ENCODE measurements at regions not wholly inside any gene's neighbourhood (a gene's known extent, or its start where the extent isn't known, plus 50 kb on each side); places are given as distances from the start of the nearest gene placed in this dataset.

DNA sequence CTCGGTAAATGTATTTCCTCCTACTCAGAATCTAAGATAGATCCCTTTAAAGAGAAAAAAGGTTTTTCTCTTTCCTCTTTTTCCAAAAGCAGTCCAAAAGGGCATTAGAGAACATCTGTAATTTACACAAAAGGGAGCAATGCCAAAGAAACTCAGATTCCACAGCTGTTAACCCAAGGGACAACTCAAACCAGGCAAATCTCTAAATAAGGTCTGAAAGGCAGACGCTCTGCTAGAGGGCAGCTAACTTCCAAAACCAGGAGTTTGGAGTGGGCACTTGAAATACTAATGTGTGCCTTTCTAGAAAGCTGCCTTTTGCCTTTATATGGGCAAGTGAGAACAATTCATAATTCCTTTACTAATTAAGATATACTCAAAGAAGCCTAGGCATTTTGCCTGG, 435.7 kb downstream of the ZFHX3 start:
- no peaks in the 10 kb centered on the region for H3K27me3 ChIP-seq
- H3K27ac ChIP-seq, result no peak overlapping the region
- no peaks in the 10 kb centered on the region for H3K36me3 ChIP-seq
- no peak for DNase-seq
- intact Hi-C loops (cut with DNase I), result no loop called here
- TF ChIP-seq, protein P1, sequence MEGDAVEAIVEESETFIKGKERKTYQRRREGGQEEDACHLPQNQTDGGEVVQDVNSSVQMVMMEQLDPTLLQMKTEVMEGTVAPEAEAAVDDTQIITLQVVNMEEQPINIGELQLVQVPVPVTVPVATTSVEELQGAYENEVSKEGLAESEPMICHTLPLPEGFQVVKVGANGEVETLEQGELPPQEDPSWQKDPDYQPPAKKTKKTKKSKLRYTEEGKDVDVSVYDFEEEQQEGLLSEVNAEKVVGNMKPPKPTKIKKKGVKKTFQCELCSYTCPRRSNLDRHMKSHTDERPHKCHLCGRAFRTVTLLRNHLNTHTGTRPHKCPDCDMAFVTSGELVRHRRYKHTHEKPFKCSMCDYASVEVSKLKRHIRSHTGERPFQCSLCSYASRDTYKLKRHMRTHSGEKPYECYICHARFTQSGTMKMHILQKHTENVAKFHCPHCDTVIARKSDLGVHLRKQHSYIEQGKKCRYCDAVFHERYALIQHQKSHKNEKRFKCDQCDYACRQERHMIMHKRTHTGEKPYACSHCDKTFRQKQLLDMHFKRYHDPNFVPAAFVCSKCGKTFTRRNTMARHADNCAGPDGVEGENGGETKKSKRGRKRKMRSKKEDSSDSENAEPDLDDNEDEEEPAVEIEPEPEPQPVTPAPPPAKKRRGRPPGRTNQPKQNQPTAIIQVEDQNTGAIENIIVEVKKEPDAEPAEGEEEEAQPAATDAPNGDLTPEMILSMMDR (IDR thresholded peaks at IDR 0.05), result no peak
- TF ChIP-seq POLR2A (IDR thresholded peaks at IDR 0.05), result no peak
- no peak for ATAC-seq
- H3K4me1 ChIP-seq, result no peaks in the 10 kb centered on the region
- no peak overlapping the region for H3K4me3 ChIP-seq
- H3K9me3 ChIP-seq, result no peaks in the 10 kb centered on the region
- 55% methylated on average over 2 of the region's 2 CpGs for WGBS (ENCODE audit: insufficient coverage, low coverage, low lambda C conversion rate, missing lambda C conversion rate)

DNA sequence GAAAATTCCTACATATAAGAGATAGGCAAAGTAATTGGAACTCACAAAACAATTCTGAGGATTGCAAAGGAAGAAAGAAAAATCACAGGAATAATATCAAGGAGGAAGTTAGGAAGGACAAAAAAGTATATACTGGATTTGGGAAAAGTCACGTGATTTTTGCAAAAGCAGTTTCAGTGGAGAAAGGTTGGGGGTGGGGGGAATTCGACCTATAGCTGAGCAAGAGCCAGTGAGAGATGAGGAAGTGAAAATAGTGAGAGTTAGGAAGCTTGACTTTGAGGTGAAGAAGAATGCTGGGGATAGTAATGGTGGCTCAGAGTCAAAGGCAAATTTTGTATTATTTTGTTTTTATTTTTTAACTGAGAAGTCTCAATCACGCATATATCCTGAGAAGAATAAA, 438.0 kb upstream of the PMFBP1 start:
- H3K9me3 ChIP-seq, result no peaks in the 10 kb centered on the region
- no peaks in the 10 kb centered on the region for H3K36me3 ChIP-seq
- no peak for DNase-seq
- TF ChIP-seq, protein P1 (IDR thresholded peaks at IDR 0.05), result no peak
- TF ChIP-seq POLR2A (IDR thresholded peaks at IDR 0.05), result no peak
- no peaks in the 10 kb centered on the region for H3K4me1 ChIP-seq
- 62% methylated on average over 3 of the region's 3 CpGs for WGBS (ENCODE audit: insufficient coverage, low coverage, low lambda C conversion rate, missing lambda C conversion rate)
- H3K27ac ChIP-seq, result no peak overlapping the region
- no peak for ATAC-seq
- no peaks in the 10 kb centered on the region for H3K27me3 ChIP-seq
- intact Hi-C loops (cut with DNase I), result no loop called here
- H3K4me3 ChIP-seq, result no peak overlapping the region

DNA sequence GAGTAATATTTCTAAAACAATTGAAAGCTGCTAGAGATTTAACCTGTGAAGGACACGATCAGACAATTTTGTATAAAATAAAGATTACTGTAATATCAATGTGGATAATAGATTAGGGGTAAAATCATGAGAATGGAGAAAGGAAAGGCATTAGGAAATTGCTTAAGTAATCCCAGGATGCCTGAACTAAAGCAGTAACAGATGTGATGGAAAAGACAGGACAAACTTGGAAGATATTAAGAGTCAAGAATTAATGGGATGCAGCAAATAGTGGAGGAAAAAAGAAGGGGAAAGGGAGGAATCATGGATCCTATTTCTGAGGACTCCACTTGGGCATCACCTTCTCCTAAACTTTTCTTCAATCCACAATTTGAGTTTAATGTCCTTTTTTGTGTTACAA, 437.1 kb upstream of the PMFBP1 start:
- WGBS (ENCODE audit: insufficient coverage, low coverage, low lambda C conversion rate, missing lambda C conversion rate), result 75% methylated on average over 1 of the region's 1 CpG
- no peak for DNase-seq
- TF ChIP-seq, protein P1 (IDR thresholded peaks at IDR 0.05), result no peak
- no peak for TF ChIP-seq POLR2A (IDR thresholded peaks at IDR 0.05)
- Histone ChIP-seq H3K27ac (no peak overlapping the region), H3K9me3 (no peaks in the 10 kb centered on the region), H3K4me1 (no peaks in the 10 kb centered on the region), H3K36me3 (no peaks in the 10 kb centered on the region), H3K4me3 (no peak overlapping the region), H3K27me3 (no peaks in the 10 kb centered on the region)
- no peak for ATAC-seq
- intact Hi-C loops (cut with DNase I), result no loop called here

DNA sequence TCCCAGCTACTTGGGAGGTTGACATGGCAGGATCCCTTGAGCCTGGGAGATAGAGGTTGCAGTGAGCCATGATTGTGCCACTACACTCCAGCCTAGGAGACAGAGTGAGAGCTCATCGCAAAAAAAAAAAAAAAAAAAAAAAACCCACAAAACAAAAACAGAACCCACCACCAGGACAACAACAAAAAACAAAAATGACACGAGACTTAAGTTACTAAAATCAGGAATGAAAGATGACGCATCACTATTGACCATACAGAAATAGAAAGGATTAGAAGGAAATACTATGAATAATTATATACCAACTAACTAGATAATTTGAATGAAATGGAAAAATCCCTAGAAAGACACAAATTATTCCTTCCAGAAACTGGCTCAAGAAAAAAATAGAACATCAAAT, 432.4 kb upstream of the PMFBP1 start:
- DNase-seq (no peak), ATAC-seq (no peak)
- Histone ChIP-seq H3K9me3 (no peaks in the 10 kb centered on the region), H3K4me3 (no peak overlapping the region), H3K27ac (no peak overlapping the region), H3K36me3 (no peaks in the 10 kb centered on the region), H3K27me3 (no peaks in the 10 kb centered on the region), H3K4me1 (no peaks in the 10 kb centered on the region)
- TF ChIP-seq POLR2A (IDR thresholded peaks at IDR 0.05), result no peak
- TF ChIP-seq, protein P1 (IDR thresholded peaks at IDR 0.05), result no peak
- WGBS (ENCODE audit: insufficient coverage, low coverage, low lambda C conversion rate, missing lambda C conversion rate), result 54% methylated on average over 2 of the region's 3 CpGs
- intact Hi-C loops (cut with DNase I), result no loop called here

DNA sequence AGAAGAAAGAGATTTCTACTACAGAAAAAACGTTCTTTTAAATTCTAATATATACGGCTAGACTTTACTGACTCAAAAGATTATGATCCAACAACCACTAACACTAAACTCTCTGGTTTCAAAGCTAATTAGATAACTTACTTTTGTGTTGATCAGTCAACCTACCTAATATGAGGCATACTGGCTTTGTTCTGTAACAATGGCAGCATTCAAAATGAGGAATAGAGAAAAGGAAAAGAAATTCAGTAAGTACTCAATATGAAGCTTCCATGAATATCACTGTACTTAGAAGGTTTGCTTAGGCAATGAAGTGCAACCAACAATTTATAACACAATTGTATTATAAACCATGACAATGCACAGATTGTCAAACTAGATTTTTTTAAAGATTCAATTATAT, 430.5 kb upstream of the PMFBP1 start:
- intact Hi-C loops (cut with DNase I), result no loop called here
- Histone ChIP-seq H3K27me3 (no peaks in the 10 kb centered on the region), H3K27ac (no peak overlapping the region), H3K9me3 (no peaks in the 10 kb centered on the region), H3K36me3 (no peaks in the 10 kb centered on the region), H3K4me3 (no peak overlapping the region), H3K4me1 (no peaks in the 10 kb centered on the region)
- DNase-seq, result no peak
- ATAC-seq, result no peak
- TF ChIP-seq, protein P1 (IDR thresholded peaks at IDR 0.05), result no peak
- TF ChIP-seq POLR2A (IDR thresholded peaks at IDR 0.05), result no peak
- WGBS (ENCODE audit: insufficient coverage, low coverage, low lambda C conversion rate, missing lambda C conversion rate), result 82% methylated on average over 2 of the region's 2 CpGs

All from right lobe of liver (tissue), 6 donors.